ENCODE measurements at regions not wholly inside any gene's neighbourhood (a gene's known extent, or its start where the extent isn't known, plus 50 kb on each side); places are given as distances from the start of the nearest gene placed in this dataset.

- no peak for DNase-seq (ENCODE audit: low spot score)
- in situ Hi-C loops (cut with MboI; ENCODE audit: low sequenced_read_pairs, unreplicated experiment) = no loop called here
- TF ChIP-seq, protein P1, sequence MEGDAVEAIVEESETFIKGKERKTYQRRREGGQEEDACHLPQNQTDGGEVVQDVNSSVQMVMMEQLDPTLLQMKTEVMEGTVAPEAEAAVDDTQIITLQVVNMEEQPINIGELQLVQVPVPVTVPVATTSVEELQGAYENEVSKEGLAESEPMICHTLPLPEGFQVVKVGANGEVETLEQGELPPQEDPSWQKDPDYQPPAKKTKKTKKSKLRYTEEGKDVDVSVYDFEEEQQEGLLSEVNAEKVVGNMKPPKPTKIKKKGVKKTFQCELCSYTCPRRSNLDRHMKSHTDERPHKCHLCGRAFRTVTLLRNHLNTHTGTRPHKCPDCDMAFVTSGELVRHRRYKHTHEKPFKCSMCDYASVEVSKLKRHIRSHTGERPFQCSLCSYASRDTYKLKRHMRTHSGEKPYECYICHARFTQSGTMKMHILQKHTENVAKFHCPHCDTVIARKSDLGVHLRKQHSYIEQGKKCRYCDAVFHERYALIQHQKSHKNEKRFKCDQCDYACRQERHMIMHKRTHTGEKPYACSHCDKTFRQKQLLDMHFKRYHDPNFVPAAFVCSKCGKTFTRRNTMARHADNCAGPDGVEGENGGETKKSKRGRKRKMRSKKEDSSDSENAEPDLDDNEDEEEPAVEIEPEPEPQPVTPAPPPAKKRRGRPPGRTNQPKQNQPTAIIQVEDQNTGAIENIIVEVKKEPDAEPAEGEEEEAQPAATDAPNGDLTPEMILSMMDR (IDR thresholded peaks at IDR 0.05; ENCODE audit: borderline replicate concordance, control extremely low read depth, extremely low read depth, insufficient read depth, missing control alignments) = no peak
Measured at GRCh38 chr3:30548600-30548999, 57.8 kb upstream of the TGFBR2 start.

GRCh38 chr3:30549600-30549999 is 56.8 kb upstream of the TGFBR2 start:
- DNase-seq (ENCODE audit: low spot score) = no peak
- in situ Hi-C loops (cut with MboI; ENCODE audit: low sequenced_read_pairs, unreplicated experiment) = no loop called here
- TF ChIP-seq, protein P1 (IDR thresholded peaks at IDR 0.05; ENCODE audit: borderline replicate concordance, control extremely low read depth, extremely low read depth, insufficient read depth, missing control alignments) = no peak

DNA sequence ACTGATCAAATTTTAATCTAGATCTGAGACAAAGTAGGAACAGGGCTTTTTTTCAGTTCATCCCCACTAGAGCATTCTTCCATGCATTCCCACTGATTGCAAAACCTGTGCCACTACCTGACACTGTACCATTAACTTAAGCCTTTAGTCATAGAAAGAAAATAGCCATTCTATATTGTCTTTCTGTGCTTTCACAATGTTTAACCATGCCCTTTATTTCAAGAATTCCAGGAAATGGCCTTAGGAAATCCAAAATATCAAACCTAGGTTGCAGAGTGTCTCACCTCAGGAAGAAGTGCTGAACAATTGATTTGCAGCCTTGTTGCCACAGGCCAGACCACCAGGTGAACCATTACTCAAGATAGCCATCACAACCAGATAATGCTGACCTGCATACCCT is 56.2 kb upstream of the TGFBR2 start:
- TF ChIP-seq, protein P1 (IDR thresholded peaks at IDR 0.05; ENCODE audit: borderline replicate concordance, control extremely low read depth, extremely low read depth, insufficient read depth, missing control alignments) = no peak
- in situ Hi-C loops (cut with MboI; ENCODE audit: low sequenced_read_pairs, unreplicated experiment) = no loop called here
- DNase-seq (ENCODE audit: low spot score) = no peak

GRCh38 chr3:30551266-30551665 is 55.1 kb upstream of the TGFBR2 start:
- no peak for DNase-seq (ENCODE audit: low spot score)
- TF ChIP-seq, protein P1 (IDR thresholded peaks at IDR 0.05; ENCODE audit: borderline replicate concordance, control extremely low read depth, extremely low read depth, insufficient read depth, missing control alignments) = no peak
- in situ Hi-C loops (cut with MboI; ENCODE audit: low sequenced_read_pairs, unreplicated experiment) = no loop called here

DNA sequence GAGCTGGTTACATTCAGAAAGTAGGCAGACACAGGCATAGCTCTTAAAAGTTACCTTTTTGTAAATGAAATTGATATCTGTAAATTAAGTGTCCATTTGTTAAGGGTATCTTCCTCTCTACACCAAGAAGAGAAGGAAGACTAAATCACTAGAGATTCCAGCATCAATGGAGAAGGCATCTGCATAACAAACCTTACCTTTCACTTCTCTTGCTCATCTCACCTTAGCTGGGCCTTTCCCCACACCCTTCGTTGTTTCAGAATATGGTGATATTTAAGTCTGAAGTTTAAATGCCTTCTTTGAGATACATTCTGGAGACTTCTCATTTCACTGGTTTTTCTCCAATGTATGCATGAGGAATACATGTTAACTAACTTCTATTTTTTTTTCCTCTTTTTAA is 54.5 kb upstream of the TGFBR2 start:
- no peak for DNase-seq (ENCODE audit: low spot score)
- in situ Hi-C loops (cut with MboI; ENCODE audit: low sequenced_read_pairs, unreplicated experiment) = no loop called here
- TF ChIP-seq, protein P1 (IDR thresholded peaks at IDR 0.05; ENCODE audit: borderline replicate concordance, control extremely low read depth, extremely low read depth, insufficient read depth, missing control alignments) = no peak

- DNase-seq (ENCODE audit: low spot score) = no peak
- in situ Hi-C loops (cut with MboI; ENCODE audit: low sequenced_read_pairs, unreplicated experiment) = no loop called here
- TF ChIP-seq, protein P1 (IDR thresholded peaks at IDR 0.05; ENCODE audit: borderline replicate concordance, control extremely low read depth, extremely low read depth, insufficient read depth, missing control alignments) = no peak
Measured at GRCh38 chr3:30553641-30554316, 52.6 kb upstream of the TGFBR2 start.
